ENCODE measurements at regions not wholly inside any gene's neighbourhood (a gene's known extent, or its start where the extent isn't known, plus 50 kb on each side); places are given as distances from the start of the nearest gene placed in this dataset.

DNA sequence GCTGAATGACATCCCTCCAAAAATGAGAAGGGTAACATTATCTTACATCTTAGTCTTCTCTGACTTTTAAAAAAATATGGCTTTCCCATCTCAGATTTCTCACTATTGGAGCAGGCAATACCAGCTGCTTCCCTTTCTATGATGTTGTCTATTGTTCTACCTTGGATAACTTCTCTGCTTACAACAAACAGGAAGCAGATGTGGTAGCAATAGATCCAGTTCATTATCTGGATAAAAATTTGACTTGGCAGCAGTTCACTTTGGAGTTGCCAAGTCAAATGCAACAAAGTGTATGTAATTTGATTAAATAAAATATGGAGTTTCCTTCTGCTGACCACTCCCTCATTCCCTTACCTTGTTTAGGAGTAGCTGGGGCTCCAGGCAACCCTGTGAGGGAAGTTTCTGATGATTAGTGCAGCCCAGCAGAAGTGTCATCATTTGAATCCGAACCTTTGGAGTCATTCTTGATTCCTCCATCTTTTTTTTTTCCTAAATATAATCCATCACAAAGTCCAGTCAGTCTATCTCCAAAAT lies 72.0 kb upstream of the GPRIN3 start:
- TF ChIP-seq POLR2A (IDR thresholded peaks at IDR 0.05; ENCODE audit: low read length) (no peak), GATA1 (IDR thresholded peaks at IDR 0.05; ENCODE audit: low read depth, low read length) (no peak)

All from erythroblast (primary cell).